ENCODE measurements at regions not wholly inside any gene's neighbourhood (a gene's known extent, or its start where the extent isn't known, plus 50 kb on each side); places are given as distances from the start of the nearest gene placed in this dataset.

GRCh38 chr13:53612200-53612599 lies 583.6 kb downstream of the OLFM4 start:
- H3K4me3 ChIP-seq (ENCODE audit: low read depth, low read length): no peak overlapping the region
- DNase-seq (ENCODE audit: low read depth): no peak
- TF ChIP-seq CTCF (IDR thresholded peaks at IDR 0.05; ENCODE audit: insufficient read depth, low read depth, low read length): no peak

GRCh38 chr13:53622456-53622855 lies 593.8 kb downstream of the OLFM4 start:
- H3K4me3 ChIP-seq (ENCODE audit: low read depth, low read length): no peak overlapping the region
- no peak for TF ChIP-seq CTCF (IDR thresholded peaks at IDR 0.05; ENCODE audit: insufficient read depth, low read depth, low read length)
- DNase-seq (ENCODE audit: low read depth): no peak

GRCh38 chr13:53623146-53623545 lies 594.5 kb downstream of the OLFM4 start:
- no peak for TF ChIP-seq CTCF (IDR thresholded peaks at IDR 0.05; ENCODE audit: insufficient read depth, low read depth, low read length)
- no peak for DNase-seq (ENCODE audit: low read depth)
- H3K4me3 ChIP-seq (ENCODE audit: low read depth, low read length): no peak overlapping the region

GRCh38 chr13:53631511-53631910 lies 602.9 kb downstream of the OLFM4 start:
- H3K4me3 ChIP-seq (ENCODE audit: low read depth, low read length): no peak overlapping the region
- DNase-seq (ENCODE audit: low read depth): no peak
- no peak for TF ChIP-seq CTCF (IDR thresholded peaks at IDR 0.05; ENCODE audit: insufficient read depth, low read depth, low read length)

- no peak overlapping the region for H3K4me3 ChIP-seq (ENCODE audit: low read depth, low read length)
- no peak for DNase-seq (ENCODE audit: low read depth)
- TF ChIP-seq CTCF (IDR thresholded peaks at IDR 0.05; ENCODE audit: insufficient read depth, low read depth, low read length): no peak
These were observed 609.4 kb downstream of the OLFM4 start for GRCh38 chr13:53638040-53638439.

- DNase-seq (ENCODE audit: low read depth): no peak
- no peak overlapping the region for H3K4me3 ChIP-seq (ENCODE audit: low read depth, low read length)
- TF ChIP-seq CTCF (IDR thresholded peaks at IDR 0.05; ENCODE audit: insufficient read depth, low read depth, low read length): no peak
These were observed 613.7 kb downstream of the OLFM4 start for GRCh38 chr13:53642306-53642705.

GRCh38 chr13:53648673-53649072 lies 620.1 kb downstream of the OLFM4 start:
- DNase-seq (ENCODE audit: low read depth): no peak
- H3K4me3 ChIP-seq (ENCODE audit: low read depth, low read length): no peak overlapping the region
- no peak for TF ChIP-seq CTCF (IDR thresholded peaks at IDR 0.05; ENCODE audit: insufficient read depth, low read depth, low read length)
